Body of pancreas (tissue), 4 donors: ENCODE measurements at regions not wholly inside any gene's neighbourhood (a gene's known extent, or its start where the extent isn't known, plus 50 kb on each side); places are given as distances from the start of the nearest gene placed in this dataset.

Experiments used
- CTCF ChIP-seq, 7 experiments: fragments of 450-650 bp in 4 of 7; fragments of 200-600 bp in 3 of 7; sonication (generic) in 3 of 7; IDR thresholded peaks; one replicate each; pipeline ENCODE4 v1.5.1; 2016 to 2019; ENCODE audit warnings: antibody characterized with exemption in 7 of 7
- POLR2A ChIP-seq, 3 donors: fragments of 450-650 bp; IDR thresholded peaks; one replicate each; pipeline ENCODE4 v1.6.1; 2016; ENCODE audit warnings: antibody characterized with exemption in 3 of 3, mild to moderate bottlenecking in 2 of 3

DNA sequence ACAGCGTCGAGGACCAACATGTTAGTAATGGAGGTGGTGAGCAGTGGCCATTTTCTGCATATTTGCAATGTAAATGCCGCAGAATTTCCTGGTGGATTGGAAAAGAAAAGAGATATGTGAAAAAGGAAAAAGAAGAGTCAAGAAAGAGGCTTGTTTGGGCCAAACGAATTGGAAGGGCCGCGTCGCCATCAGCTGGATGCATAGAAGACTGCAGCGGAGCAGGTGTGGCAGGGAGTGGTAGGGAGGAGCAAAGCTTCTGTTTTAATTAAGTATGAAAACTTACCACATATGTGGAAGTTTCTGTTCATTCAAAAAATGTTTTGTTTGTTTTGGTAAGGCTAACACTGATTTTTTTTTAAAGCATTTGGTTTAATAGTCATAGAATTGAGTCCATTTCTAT is 690.7 kb downstream of the NCAM2 start:
- TF ChIP-seq CTCF (IDR thresholded peaks at IDR 0.05): no peak
- TF ChIP-seq POLR2A (IDR thresholded peaks at IDR 0.05): no peak
